ENCODE measurements at regions not wholly inside any gene's neighbourhood (a gene's known extent, or its start where the extent isn't known, plus 50 kb on each side); places are given as distances from the start of the nearest gene placed in this dataset.

DNA sequence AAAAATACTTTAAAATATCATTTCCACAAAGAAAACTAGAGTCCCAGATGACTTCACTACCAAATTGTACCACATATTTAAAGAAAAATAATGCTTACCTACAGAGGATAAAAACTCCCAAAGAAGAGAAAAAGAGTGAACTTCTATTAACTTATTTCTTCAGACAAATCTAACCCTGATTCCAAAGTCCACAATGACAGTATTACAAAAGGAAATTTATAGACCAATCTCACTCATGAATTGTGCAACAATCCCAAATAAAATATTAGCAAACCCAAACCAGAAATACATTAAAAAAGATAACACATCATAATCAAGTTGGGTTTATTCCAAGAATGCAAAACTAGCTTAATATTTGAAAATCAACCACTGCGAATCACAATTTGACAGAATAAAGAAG is 161.4 kb upstream of the GALNT2 start:
- TF ChIP-seq, protein P1, sequence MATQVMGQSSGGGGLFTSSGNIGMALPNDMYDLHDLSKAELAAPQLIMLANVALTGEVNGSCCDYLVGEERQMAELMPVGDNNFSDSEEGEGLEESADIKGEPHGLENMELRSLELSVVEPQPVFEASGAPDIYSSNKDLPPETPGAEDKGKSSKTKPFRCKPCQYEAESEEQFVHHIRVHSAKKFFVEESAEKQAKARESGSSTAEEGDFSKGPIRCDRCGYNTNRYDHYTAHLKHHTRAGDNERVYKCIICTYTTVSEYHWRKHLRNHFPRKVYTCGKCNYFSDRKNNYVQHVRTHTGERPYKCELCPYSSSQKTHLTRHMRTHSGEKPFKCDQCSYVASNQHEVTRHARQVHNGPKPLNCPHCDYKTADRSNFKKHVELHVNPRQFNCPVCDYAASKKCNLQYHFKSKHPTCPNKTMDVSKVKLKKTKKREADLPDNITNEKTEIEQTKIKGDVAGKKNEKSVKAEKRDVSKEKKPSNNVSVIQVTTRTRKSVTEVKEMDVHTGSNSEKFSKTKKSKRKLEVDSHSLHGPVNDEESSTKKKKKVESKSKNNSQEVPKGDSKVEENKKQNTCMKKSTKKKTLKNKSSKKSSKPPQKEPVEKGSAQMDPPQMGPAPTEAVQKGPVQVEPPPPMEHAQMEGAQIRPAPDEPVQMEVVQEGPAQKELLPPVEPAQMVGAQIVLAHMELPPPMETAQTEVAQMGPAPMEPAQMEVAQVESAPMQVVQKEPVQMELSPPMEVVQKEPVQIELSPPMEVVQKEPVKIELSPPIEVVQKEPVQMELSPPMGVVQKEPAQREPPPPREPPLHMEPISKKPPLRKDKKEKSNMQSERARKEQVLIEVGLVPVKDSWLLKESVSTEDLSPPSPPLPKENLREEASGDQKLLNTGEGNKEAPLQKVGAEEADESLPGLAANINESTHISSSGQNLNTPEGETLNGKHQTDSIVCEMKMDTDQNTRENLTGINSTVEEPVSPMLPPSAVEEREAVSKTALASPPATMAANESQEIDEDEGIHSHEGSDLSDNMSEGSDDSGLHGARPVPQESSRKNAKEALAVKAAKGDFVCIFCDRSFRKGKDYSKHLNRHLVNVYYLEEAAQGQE (IDR thresholded peaks at IDR 0.05; ENCODE audit: low read depth), result no peak
- TF ChIP-seq RAD21 (IDR thresholded peaks at IDR 0.05; ENCODE audit: low read depth) (no peak), TCF12 (IDR thresholded peaks at IDR 0.05; ENCODE audit: low read depth) (no peak), TAF1 (IDR thresholded peaks at IDR 0.05; ENCODE audit: low read depth) (no peak)
